Kidney (tissue), 13 donors: ENCODE measurements at regions not wholly inside any gene's neighbourhood (a gene's known extent, or its start where the extent isn't known, plus 50 kb on each side); places are given as distances from the start of the nearest gene placed in this dataset.
"Not testable (repeated sequence)": the region's sequence is repeated elsewhere in the genome, so short reads cannot be mapped to it uniquely, and the experiment has no call there.

ENCODE experiments used
- DNase-seq, 5 donors: peaks; one replicate each; pipeline ENCODE4 v3.0.0-alpha.2; 2013 to 2020
- FAIRE-seq: peaks from 2 replicates; lab custom pipeline; 2012; peaks lifted over from hg19 to GRCh38; lab: Jason Lieb, UNC
- H3K27ac ChIP-seq, 2 donors: one replicate each; pipeline ENCODE4 v1.7.0; 2013; ENCODE audit warnings: low read depth in 2 of 2, low read length in 2 of 2, inconsistent platforms in 1 of 2
- H3K27me3 ChIP-seq: one replicate; pipeline ENCODE4 v1.7.1; 2013; ENCODE audit warnings: low read length, inconsistent platforms; ENCODE audit not compliant: control insufficient read depth, insufficient read depth
- H3K36me3 ChIP-seq, 3 donors: one replicate each; pipeline versions ENCODE4 v1.7.0 to v1.7.1; 2013; ENCODE audit warnings: low read length in 3 of 3, control low read depth in 1 of 3, inconsistent platforms in 1 of 3; ENCODE audit not compliant: insufficient read depth in 3 of 3, control insufficient read depth in 2 of 3
- H3K4me1 ChIP-seq, 3 donors: one replicate each; pipeline versions ENCODE4 v1.7.0 to v1.7.1; 2013; ENCODE audit warnings: low read length in 3 of 3, inconsistent platforms in 1 of 3, low read depth in 1 of 3; ENCODE audit not compliant: control insufficient read depth in 2 of 3, insufficient read depth in 2 of 3
- H3K4me3 ChIP-seq, 3 donors: one replicate each; pipeline versions ENCODE4 v1.7.0 to v1.8.1; 2013; ENCODE audit warnings: low read length in 3 of 3, control low read depth in 1 of 3, inconsistent platforms in 1 of 3
- H3K9ac ChIP-seq, 3 donors: one replicate each; pipeline versions ENCODE4 v1.7.0 to v1.7.1; 2013; ENCODE audit warnings: low read length in 3 of 3, control low read depth in 1 of 3, inconsistent platforms in 1 of 3
- H3K9me3 ChIP-seq, 3 donors: one replicate each; pipeline versions ENCODE4 v1.7.0 to v1.7.1; 2013; ENCODE audit warnings: low read length in 3 of 3, control low read depth in 1 of 3, inconsistent platforms in 1 of 3; ENCODE audit not compliant: control insufficient read depth in 2 of 3, insufficient read depth in 1 of 3
- CTCF ChIP-seq: IDR thresholded peaks from 3 replicates; pipeline ENCODE4 v1.5.1; 2012; ENCODE audit warnings: mild to moderate bottlenecking, moderate library complexity, borderline replicate concordance; ENCODE audit not compliant: insufficient read depth; ENCODE audit errors: extremely low read depth
- intact Hi-C: fragments of 100-400 bp; cut with DNase I; formaldehyde crosslinking; loops from one replicate; pipeline ENCODE4 v1.11.1; 2022
- donor health status: control.
- donor health status: control.
- donor health status: control.
- donor health status: control.
- donor health status: control.
- donor health status: DM: yes; HTN: yes; CAD: no.
- donor health status: Normal renal cell carcinoma (clear cell type).

DNA sequence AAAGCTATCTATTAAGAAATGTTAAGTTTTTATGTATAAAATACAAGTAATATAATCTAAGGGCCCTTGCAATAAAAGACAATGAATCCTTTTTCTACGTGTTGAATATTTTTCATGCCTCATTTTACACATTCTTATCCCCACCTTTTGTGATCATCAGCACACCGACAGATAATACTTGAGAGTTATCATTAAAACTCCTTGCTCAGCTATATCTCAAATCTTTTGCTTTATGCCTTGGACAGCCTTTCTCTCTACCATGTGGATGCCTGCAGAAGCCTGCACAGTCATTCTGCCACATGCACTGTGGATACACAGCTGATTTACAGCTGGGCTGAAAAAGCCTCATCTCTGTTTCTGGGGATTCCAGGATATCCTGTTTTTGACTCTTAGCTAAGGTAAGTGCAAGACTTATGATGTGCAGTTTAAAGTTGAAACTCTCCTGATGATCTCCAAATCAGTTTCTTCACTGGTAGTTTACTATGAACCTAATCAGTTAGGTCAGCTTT is 1565.1 kb downstream of the SI start:
- no peaks in the 10 kb centered on the region for H3K9me3 ChIP-seq
- H3K36me3 ChIP-seq: no peaks in the 10 kb centered on the region
- no peaks in the 10 kb centered on the region for H3K27me3 ChIP-seq
- DNase-seq (no peak), FAIRE-seq (no peak)
- no peak overlapping the region for H3K9ac ChIP-seq
- no peak overlapping the region for H3K4me3 ChIP-seq
- TF ChIP-seq CTCF: no peak
- intact Hi-C loops: no loop called here
- no peak overlapping the region for H3K27ac ChIP-seq
- H3K4me1 ChIP-seq: no peaks in the 10 kb centered on the region

DNA sequence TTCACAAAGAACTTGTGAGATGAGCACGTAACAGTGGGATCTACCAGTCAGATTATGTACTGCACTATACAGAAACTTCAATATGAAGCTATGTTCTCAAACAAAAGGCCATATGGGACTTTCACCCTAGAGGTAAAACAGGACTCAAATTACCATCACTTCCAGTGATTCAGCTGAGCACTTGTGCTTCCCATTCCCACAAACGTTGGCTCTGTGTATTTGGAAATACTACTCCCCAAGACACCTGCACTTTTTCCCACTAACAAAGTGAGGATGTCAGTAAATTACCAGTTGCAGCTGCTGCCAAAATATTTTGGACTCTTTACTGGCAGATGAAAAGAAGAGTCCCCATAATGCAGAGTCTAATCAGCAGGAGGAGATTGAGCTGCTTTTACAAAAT is 1570.1 kb downstream of the SI start:
- Histone ChIP-seq H3K4me3 (no peak overlapping the region), H3K27ac (no peak overlapping the region), H3K36me3 (no peaks in the 10 kb centered on the region), H3K9me3 (no peaks in the 10 kb centered on the region), H3K9ac (no peak overlapping the region), H3K27me3 (no peaks in the 10 kb centered on the region), H3K4me1 (no peaks in the 10 kb centered on the region)
- FAIRE-seq: no peak
- no peak for TF ChIP-seq CTCF
- intact Hi-C loops: no loop called here
- DNase-seq: peak in 2 of 5 donors; percentile 2 to 5

DNA sequence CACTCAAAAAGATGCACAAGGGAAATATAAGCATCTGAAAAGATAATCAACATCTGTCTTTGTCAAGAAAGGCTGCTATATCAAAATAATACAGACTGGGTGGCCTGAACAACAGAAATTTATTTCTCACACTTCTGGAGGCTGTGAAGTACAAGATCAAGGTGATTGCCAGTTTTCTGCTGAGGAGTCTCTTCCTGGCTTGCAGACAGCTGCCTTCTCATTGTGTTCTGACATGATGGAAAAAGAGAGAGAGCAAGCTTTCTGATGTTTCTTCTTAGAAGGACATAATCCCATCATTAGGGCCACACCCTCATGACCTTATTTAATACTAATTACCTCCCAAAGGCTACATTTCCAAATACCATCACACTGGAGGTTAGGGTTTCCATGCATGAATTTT is 1573.3 kb downstream of the SI start:
- H3K9ac ChIP-seq: no peak overlapping the region
- H3K9me3 ChIP-seq: no peaks in the 10 kb centered on the region
- no peaks in the 10 kb centered on the region for H3K4me1 ChIP-seq
- no peak for TF ChIP-seq CTCF
- no peak for DNase-seq
- H3K36me3 ChIP-seq: no peaks in the 10 kb centered on the region
- FAIRE-seq: no peak
- intact Hi-C loops: no loop called here
- no peak overlapping the region for H3K27ac ChIP-seq
- H3K27me3 ChIP-seq: no peaks in the 10 kb centered on the region
- H3K4me3 ChIP-seq: no peak overlapping the region

GRCh38 chr3:163499736-163500219 is 1578.5 kb downstream of the SI start:
- intact Hi-C loops, H3K27ac ChIP-seq, H3K4me1 ChIP-seq, H3K27me3 ChIP-seq, DNase-seq, H3K4me3 ChIP-seq, H3K36me3 ChIP-seq, H3K9me3 ChIP-seq, FAIRE-seq, H3K9ac ChIP-seq: not testable (repeated sequence)

DNA sequence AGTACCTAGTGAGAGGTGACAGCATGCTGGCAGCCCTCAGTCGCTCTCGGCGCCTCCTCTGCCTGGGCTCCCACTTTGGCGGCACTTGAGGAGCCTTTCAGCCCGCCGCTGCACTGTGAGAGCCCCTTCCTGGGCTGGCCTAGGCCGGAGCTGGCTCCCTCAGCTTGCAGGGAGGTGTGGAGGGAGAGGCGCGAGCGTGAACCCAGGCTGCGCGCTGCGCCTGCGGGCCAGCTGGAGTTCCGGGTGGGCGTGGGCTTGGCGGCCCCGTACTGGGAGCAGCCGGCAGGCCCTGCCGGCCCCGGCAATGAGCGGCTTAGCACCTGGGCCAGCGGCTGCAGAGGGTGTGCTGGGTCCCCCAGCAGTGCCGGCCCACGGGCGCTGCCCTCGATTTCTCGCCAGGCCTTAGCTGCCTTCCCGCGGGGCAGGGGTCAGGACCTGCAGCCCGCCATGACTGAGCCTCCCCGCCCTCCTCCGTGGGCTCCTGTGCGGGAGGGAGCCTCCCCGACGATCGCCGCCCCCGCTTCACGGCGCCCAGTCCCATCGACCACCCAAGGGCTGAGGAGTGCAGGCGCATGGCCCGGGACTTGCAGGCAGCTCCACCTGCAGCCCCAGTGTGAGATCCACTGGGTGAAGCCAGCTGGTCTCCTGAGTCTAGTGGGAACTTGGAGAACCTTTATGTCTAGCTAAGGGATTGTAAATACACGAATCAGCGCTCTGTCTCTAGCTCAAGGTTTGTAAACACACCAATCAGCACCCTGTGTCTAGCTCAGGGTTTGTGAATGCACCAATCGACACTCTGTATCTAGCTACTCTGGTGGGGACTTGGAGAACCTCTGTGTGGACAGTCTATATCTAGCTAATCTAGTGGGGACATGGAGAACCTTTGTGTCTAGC is 1579.2 kb downstream of the SI start:
- H3K36me3 ChIP-seq, H3K4me3 ChIP-seq, H3K9me3 ChIP-seq, H3K27ac ChIP-seq, FAIRE-seq, H3K27me3 ChIP-seq, H3K9ac ChIP-seq, intact Hi-C loops, H3K4me1 ChIP-seq: not testable (repeated sequence)
- peak in 1 of 5 donors; percentile 68 for DNase-seq
